D721Med (cell line): ENCODE measurements at regions not wholly inside any gene's neighbourhood (a gene's known extent, or its start where the extent isn't known, plus 50 kb on each side); places are given as distances from the start of the nearest gene placed in this dataset.
"Not testable (repeated sequence)": the region's sequence is repeated elsewhere in the genome, so short reads cannot be mapped to it uniquely, and the experiment has no call there.

Experiments
- DNase-seq: peaks from one replicate; pipeline ENCODE4 v3.0.0; 2011; ENCODE audit warnings: low spot score; ENCODE audit not compliant: insufficient read length
- FAIRE-seq: peaks from 2 replicates; lab custom pipeline; 2011; peaks lifted over from hg19 to GRCh38; lab: Jason Lieb, UNC
- CTCF ChIP-seq: IDR thresholded peaks from 2 replicates; pipeline ENCODE4 v1.5.1; 2012; ENCODE audit warnings: mild to moderate bottlenecking, control low read depth; ENCODE audit not compliant: insufficient read depth; ENCODE audit errors: missing control alignments

- no peak for TF ChIP-seq CTCF
- DNase-seq (no peak), FAIRE-seq (no peak)
These were observed 230.8 kb downstream of the CGGBP1 start for GRCh38 chr3:87828046-87828445.

DNA sequence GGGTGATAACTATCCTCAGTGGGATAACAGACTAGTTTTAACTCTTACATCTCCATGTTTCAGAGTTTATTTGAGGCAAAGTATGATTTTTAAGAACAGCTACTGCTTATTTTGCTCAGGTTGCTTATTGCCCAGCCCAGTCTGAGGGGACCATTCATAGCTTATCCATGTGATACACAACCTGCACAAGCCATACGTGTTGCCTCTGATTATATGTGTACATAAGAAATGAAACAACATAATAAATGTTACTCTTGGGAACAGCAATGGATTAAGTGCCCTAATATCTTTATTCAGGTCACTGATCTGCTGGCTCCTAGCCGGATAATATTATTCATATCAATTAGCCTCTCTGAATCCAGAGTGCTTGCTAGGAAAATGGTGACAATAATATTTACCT lies 236.2 kb downstream of the CGGBP1 start:
- no peak for TF ChIP-seq CTCF
- FAIRE-seq, result no peak
- no peak for DNase-seq

GRCh38 chr3:87813503-87813902 lies 245.3 kb downstream of the CGGBP1 start:
- not testable (repeated sequence) for DNase-seq, FAIRE-seq

DNA sequence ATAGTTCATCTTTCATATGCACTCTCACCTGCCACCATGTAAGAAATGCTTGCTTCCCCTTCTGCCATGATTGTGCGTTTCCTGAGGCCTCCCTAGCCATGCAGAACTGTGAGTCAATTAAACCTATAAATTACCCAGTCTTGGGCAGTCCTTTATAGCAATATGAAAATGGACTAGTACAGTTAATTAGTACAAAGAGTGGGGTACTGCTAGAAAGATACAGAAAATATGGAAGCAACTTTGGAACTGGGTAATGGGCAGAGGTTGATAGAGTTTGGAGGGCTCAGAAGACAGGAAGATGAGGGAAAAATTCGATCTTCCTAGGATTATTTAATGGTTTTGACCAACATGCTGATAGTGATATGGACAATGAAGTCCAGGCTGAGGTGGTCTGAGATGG lies 246.9 kb downstream of the CGGBP1 start:
- FAIRE-seq (no peak), DNase-seq (no peak)
- no peak for TF ChIP-seq CTCF

GRCh38 chr3:87810452-87811016 lies 248.3 kb downstream of the CGGBP1 start:
- no peak for TF ChIP-seq CTCF
- DNase-seq, result no peak
- no peak for FAIRE-seq

DNA sequence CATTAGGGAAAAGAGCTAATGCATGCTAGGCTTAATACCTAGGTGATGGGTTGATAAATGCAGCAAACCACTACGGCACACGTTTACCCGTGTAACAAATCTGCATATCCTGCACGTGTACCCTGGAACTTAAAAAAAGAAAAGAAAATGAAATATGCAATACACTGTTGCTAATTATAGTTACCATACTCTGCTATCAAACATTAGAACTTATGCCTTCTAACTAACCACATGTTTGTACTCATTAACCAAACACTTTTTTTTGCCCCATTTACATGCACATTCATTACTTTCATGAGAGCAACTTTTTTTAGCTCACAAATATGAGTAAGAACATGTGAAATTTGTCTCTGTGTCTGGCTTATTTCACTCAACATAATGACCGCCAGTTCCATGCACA lies 253.1 kb downstream of the CGGBP1 start:
- no peak for TF ChIP-seq CTCF
- FAIRE-seq (no peak), DNase-seq (no peak)

- TF ChIP-seq CTCF, result no peak
- FAIRE-seq (no peak), DNase-seq (no peak)
These were observed 257.4 kb downstream of the CGGBP1 start for GRCh38 chr3:87801409-87801808.

- DNase-seq (no peak), FAIRE-seq (no peak)
- no peak for TF ChIP-seq CTCF
These were observed 258.3 kb downstream of the CGGBP1 start for GRCh38 chr3:87800516-87800915.
